AG04449 (cell line): ENCODE measurements at regions not wholly inside any gene's neighbourhood (a gene's known extent, or its start where the extent isn't known, plus 50 kb on each side); places are given as distances from the start of the nearest gene placed in this dataset.

Source experiments
- CTCF ChIA-PET: fragments of 350-600 bp; formaldehyde crosslinking; extraction: SDS; loops from one replicate; lab custom pipeline; 2021; ENCODE audit warnings: antibody characterized with exemption; lab: Yijun Ruan, JAX
- POLR2A ChIA-PET: fragments of 400-600, 350-600 bp; formaldehyde crosslinking; extraction: SDS; loops from one replicate; lab custom pipeline; 2020; ENCODE audit warnings: antibody characterized with exemption, inconsistent platforms; lab: Yijun Ruan, JAX
- DNase-seq: peaks from one replicate; pipeline ENCODE4 v3.0.0-alpha.2; 2010; ENCODE audit warnings: low read depth, low spot score
- H3K4me3 ChIP-seq: 2 replicates; pipeline ENCODE4 v1.5.1; 2011; ENCODE audit warnings: low read depth, mild to moderate bottlenecking, control low read depth, low read length
- TF ChIP-seq, protein P1 (sequence below): IDR thresholded peaks from one replicate; pipeline ENCODE4 v1.5.1; 2011; ENCODE audit warnings: mild to moderate bottlenecking, moderate library complexity, low read length, control low read depth, inconsistent platforms; ENCODE audit not compliant: insufficient read depth; ENCODE audit errors: missing control alignments

DNA sequence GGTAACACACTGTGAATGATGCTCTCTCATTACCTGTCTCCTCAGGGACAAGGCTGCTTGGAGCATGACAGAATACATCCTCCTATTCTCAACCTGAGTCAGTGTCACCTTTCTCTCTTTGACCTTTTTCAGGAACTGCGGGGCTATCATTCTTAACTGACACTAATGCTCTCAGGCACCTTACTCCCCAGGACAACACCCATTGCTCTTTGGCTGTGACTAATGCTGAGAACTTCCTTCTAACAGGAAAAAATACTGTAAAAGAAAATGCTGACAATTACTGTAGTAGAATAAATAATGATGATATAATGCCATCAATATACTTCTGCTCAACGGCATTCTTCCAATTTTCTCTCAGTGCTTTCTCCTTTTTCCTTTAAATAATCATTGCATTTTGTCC, 2082.7 kb upstream of the RAG2 start:
- TF ChIP-seq, protein P1, sequence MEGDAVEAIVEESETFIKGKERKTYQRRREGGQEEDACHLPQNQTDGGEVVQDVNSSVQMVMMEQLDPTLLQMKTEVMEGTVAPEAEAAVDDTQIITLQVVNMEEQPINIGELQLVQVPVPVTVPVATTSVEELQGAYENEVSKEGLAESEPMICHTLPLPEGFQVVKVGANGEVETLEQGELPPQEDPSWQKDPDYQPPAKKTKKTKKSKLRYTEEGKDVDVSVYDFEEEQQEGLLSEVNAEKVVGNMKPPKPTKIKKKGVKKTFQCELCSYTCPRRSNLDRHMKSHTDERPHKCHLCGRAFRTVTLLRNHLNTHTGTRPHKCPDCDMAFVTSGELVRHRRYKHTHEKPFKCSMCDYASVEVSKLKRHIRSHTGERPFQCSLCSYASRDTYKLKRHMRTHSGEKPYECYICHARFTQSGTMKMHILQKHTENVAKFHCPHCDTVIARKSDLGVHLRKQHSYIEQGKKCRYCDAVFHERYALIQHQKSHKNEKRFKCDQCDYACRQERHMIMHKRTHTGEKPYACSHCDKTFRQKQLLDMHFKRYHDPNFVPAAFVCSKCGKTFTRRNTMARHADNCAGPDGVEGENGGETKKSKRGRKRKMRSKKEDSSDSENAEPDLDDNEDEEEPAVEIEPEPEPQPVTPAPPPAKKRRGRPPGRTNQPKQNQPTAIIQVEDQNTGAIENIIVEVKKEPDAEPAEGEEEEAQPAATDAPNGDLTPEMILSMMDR = no peak
- DNase-seq = no peak
- ChIA-PET CTCF (no interaction called here), POLR2A (no interaction called here)
- no peak overlapping the region for H3K4me3 ChIP-seq

DNA sequence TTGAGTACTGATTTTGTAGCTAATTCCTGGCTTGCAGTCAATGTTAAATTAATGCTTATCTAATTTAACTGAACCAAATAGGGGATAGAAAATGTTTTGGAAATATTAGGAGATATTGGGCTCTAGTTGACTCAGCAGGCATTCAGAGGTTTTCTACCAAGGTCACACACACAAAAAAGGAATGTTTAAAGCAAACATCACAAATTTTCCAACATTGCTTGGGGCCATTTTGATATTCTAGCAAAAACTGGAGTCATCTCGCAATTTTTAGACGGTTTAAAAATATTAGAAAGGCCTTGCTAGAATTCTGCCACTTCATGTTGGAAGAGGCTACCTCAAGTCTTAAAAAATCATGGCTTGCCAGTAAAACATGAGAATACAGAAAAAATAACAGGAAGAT, 2082.1 kb upstream of the RAG2 start:
- CTCF ChIA-PET = no interaction called here
- POLR2A ChIA-PET = no interaction called here
- H3K4me3 ChIP-seq = no peak overlapping the region
- DNase-seq = no peak
- TF ChIP-seq, protein P1 = no peak

DNA sequence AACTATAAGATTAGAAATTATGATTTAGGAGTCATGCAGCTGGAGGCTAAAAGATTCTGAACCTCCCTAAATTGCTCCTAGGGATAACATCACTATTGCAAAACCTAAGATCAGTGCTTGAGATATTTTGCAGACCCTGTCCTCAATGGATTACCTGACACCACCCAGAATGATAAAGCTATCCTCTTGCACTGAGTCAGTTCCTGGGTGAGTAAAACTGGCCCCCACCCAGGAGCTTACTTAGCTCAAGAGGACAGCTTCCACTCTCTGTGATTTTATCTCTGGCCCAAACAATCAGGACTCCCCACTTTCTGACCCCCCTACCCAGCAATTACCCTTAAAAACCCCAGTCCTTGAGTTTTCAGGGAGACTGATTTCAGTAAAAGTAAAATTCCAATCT, 2074.4 kb upstream of the RAG2 start:
- TF ChIP-seq, protein P1 = no peak
- ChIA-PET POLR2A (no interaction called here), CTCF (no interaction called here)
- no peak overlapping the region for H3K4me3 ChIP-seq
- DNase-seq = no peak

DNA sequence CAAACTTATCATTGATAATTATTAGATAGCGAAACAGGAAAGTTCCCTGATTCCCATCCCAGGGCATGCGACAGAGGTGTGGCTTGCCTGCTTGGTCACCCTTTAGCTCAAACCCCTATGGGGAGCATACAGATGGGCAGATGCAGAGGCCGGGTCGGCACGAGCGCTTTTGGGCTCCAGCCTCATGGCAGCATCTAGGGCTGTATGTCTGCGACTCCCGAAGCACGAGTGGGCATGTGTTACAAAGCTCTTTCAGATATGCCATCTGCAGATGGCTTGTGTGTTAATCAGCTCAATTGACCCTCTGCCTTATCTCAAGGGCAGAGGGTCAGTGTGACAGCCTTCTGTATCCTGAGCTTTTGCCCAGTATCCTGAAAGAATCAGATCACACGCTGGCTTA, 2069.3 kb upstream of the RAG2 start:
- no peak overlapping the region for H3K4me3 ChIP-seq
- ChIA-PET CTCF (no interaction called here), POLR2A (no interaction called here)
- TF ChIP-seq, protein P1 = no peak
- no peak for DNase-seq

DNA sequence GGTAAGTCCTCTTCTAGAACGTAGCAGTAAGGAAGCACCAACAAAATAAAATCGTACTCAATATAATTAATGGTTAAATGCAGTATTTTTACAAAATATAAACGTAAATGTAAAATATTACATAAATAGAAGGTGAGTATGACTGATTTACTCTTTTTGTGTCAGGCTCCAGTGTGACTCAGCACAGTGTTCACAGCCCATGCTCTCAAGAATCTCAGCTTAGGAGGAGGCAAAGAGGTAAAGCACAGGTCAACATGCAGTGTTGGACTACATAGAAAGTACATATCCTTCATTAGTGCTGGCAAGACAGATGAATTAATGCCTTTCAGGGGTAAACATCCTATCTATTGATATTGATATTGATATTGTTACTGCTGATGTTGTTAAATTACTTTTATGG, 2050.6 kb upstream of the RAG2 start:
- POLR2A ChIA-PET = no interaction called here
- H3K4me3 ChIP-seq = no peak overlapping the region
- TF ChIP-seq, protein P1 = no peak
- no peak for DNase-seq
- CTCF ChIA-PET = no interaction called here

DNA sequence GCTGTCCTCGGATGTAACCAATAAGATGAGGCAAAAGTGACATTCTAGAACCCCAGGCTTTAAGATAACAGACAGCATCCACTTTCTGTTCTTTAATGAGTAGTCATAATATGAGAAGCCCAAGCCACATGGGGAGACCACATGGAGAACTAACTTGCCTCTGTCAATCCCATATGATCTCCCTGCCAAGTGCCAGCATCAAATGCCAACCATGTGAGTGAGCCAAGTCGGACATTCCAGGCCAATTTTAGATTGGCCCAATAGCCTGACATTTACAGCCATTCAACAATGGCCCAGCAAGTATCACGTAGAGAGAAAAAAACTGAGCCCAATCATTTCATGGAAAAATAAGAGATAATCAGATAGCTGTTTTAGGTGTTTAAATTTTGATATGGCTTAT, 2048.3 kb upstream of the RAG2 start:
- no peak overlapping the region for H3K4me3 ChIP-seq
- CTCF ChIA-PET = no interaction called here
- DNase-seq = no peak
- TF ChIP-seq, protein P1 = no peak
- POLR2A ChIA-PET = no interaction called here
